ENCODE measurements at regions not wholly inside any gene's neighbourhood (a gene's known extent, or its start where the extent isn't known, plus 50 kb on each side); places are given as distances from the start of the nearest gene placed in this dataset.

GRCh38 chr9:107980984-107981383 lies 491.4 kb upstream of the KLF4 start:
- TF ChIP-seq EZH2 (IDR thresholded peaks at IDR 0.05; ENCODE audit: low read length): no peak
- no peak for TF ChIP-seq CTCF (optimal IDR thresholded peaks at IDR 0.05 in 1 of 3, IDR thresholded peaks at IDR 0.05 in 1 of 3, conservative IDR thresholded peaks at IDR 0.05 in 1 of 3; ENCODE audit: extremely low read depth in 1 of 3, insufficient read depth in 2 of 3, low read length in 3 of 3)

Measured in keratinocyte (primary cell).